CMK (cell line): ENCODE measurements at regions not wholly inside any gene's neighbourhood (a gene's known extent, or its start where the extent isn't known, plus 50 kb on each side); places are given as distances from the start of the nearest gene placed in this dataset.
"Not testable (repeated sequence)": the region's sequence is repeated elsewhere in the genome, so short reads cannot be mapped to it uniquely, and the experiment has no call there.

ENCODE experiments used
- DNase-seq: peaks from one replicate; pipeline ENCODE4 v3.0.0-alpha.2; 2010; ENCODE audit warnings: low read depth

- no peak for DNase-seq
Measured at GRCh38 chr6:73943411-73943810, 247.4 kb downstream of the CD109 start.

GRCh38 chr6:73942592-73943186 is 246.7 kb downstream of the CD109 start:
- no peak for DNase-seq

GRCh38 chr6:73941892-73942291 is 245.9 kb downstream of the CD109 start:
- no peak for DNase-seq

GRCh38 chr6:73937805-73938204 is 241.8 kb downstream of the CD109 start:
- DNase-seq, result no peak

GRCh38 chr6:73932866-73933265 is 236.9 kb downstream of the CD109 start:
- DNase-seq, result no peak

GRCh38 chr6:73929405-73929804 is 233.4 kb downstream of the CD109 start:
- DNase-seq, result no peak

GRCh38 chr6:73927421-73927820 is 231.4 kb downstream of the CD109 start:
- no peak for DNase-seq

- not testable (repeated sequence) for DNase-seq
Measured at GRCh38 chr6:73925703-73926102, 229.7 kb downstream of the CD109 start.

- no peak for DNase-seq
Measured at GRCh38 chr6:73923905-73924485, 228.0 kb downstream of the CD109 start.

GRCh38 chr6:73903155-73903554 is 207.2 kb downstream of the CD109 start:
- no peak for DNase-seq

GRCh38 chr6:73901986-73902385 is 206.0 kb downstream of the CD109 start:
- DNase-seq, result no peak

GRCh38 chr6:73901311-73901710 is 205.3 kb downstream of the CD109 start:
- no peak for DNase-seq

- no peak for DNase-seq
Measured at GRCh38 chr6:73898599-73898998, 202.6 kb downstream of the CD109 start.

- DNase-seq, result no peak
Measured at GRCh38 chr6:73893696-73894095, 197.7 kb downstream of the CD109 start.

- no peak for DNase-seq
Measured at GRCh38 chr6:73888050-73888449, 192.0 kb downstream of the CD109 start.

GRCh38 chr6:73885393-73885792 is 189.4 kb downstream of the CD109 start:
- no peak for DNase-seq

GRCh38 chr6:73884540-73884939 is 188.5 kb downstream of the CD109 start:
- no peak for DNase-seq

- no peak for DNase-seq
Measured at GRCh38 chr6:73879501-73880293, 183.7 kb downstream of the CD109 start.

- DNase-seq, result no peak
Measured at GRCh38 chr6:73878403-73878802, 182.4 kb downstream of the CD109 start.
